GM12873 (cell line): ENCODE measurements at regions not wholly inside any gene's neighbourhood (a gene's known extent, or its start where the extent isn't known, plus 50 kb on each side); places are given as distances from the start of the nearest gene placed in this dataset.

ENCODE experiments used
- CTCF ChIP-seq: IDR thresholded peaks from 2 replicates; pipeline ENCODE4 v1.5.1; 2012; ENCODE audit warnings: low read depth, mild to moderate bottlenecking, moderate library complexity, low read length, control low read depth; ENCODE audit not compliant: insufficient read depth; ENCODE audit errors: missing control alignments

- no peak for TF ChIP-seq CTCF
Measured at GRCh38 chr1:232192781-232193450, 437.0 kb downstream of the SIPA1L2 start.

- no peak for TF ChIP-seq CTCF
Measured at GRCh38 chr1:232191560-232191959, 438.4 kb downstream of the SIPA1L2 start.

- TF ChIP-seq CTCF, result no peak
Measured at GRCh38 chr1:232188318-232188717, 441.6 kb downstream of the SIPA1L2 start.

- no peak for TF ChIP-seq CTCF
Measured at GRCh38 chr1:232186931-232187330, 443.0 kb downstream of the SIPA1L2 start.

GRCh38 chr1:232184561-232185530 lies 445.1 kb downstream of the SIPA1L2 start:
- no peak for TF ChIP-seq CTCF

GRCh38 chr1:232183802-232184201 lies 446.1 kb downstream of the SIPA1L2 start:
- no peak for TF ChIP-seq CTCF

- TF ChIP-seq CTCF, result no peak
Measured at GRCh38 chr1:232183266-232183800, 446.6 kb downstream of the SIPA1L2 start.
